ENCODE measurements at regions not wholly inside any gene's neighbourhood (a gene's known extent, or its start where the extent isn't known, plus 50 kb on each side); places are given as distances from the start of the nearest gene placed in this dataset.
"Not testable (repeated sequence)": the region's sequence is repeated elsewhere in the genome, so short reads cannot be mapped to it uniquely, and the experiment has no call there.

DNA sequence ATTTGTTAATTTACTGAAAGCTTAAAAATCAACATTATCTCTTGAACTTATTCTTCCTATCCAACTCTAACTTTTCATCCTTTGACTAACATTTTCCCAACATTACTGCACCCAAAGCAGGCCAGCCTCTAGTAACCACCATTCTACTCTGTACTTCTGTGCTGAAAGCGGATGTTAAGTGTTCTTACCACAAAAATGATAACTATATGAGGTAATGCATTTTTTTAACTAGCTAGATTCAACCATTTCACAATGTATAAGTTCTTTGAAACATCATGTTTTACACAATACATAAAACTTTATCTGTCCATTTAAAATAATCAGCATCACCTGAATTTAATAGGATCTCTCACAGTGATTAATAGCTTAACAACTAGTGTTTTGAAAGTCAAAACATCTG is 468.5 kb upstream of the MGAT4C start:
- in situ Hi-C loops (cut with HindIII; ENCODE audit: low sequenced_read_pairs): no loop called here

- in situ Hi-C loops (cut with HindIII; ENCODE audit: low sequenced_read_pairs): no loop called here
These were observed 467.1 kb upstream of the MGAT4C start for GRCh38 chr12:86723326-86723725.

- in situ Hi-C loops (cut with HindIII; ENCODE audit: low sequenced_read_pairs): no loop called here
These were observed 465.7 kb upstream of the MGAT4C start for GRCh38 chr12:86721713-86722397.

- in situ Hi-C loops (cut with HindIII; ENCODE audit: low sequenced_read_pairs): no loop called here
These were observed 463.2 kb upstream of the MGAT4C start for GRCh38 chr12:86719381-86719780.

DNA sequence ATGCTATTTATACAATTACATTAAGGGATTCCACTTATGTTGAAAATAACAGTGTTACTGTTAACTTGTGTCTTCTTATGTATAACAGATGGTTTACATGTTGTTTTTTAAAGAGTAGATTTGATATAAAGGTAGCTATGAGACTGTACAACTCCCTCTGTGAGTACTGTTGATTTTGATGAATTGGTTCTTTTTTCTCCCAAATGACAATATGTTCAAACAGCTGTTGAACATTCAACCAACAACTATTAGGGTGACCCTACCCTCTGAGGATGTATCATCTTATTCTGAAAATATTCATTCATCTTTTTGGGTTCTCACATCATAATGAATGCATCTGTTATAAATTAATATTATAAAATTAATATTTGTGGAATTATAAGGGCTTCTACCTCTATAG is 456.9 kb upstream of the MGAT4C start:
- in situ Hi-C loops (cut with HindIII; ENCODE audit: low sequenced_read_pairs): no loop called here

GRCh38 chr12:86712425-86712843 is 456.2 kb upstream of the MGAT4C start:
- in situ Hi-C loops (cut with HindIII; ENCODE audit: low sequenced_read_pairs): no loop called here

DNA sequence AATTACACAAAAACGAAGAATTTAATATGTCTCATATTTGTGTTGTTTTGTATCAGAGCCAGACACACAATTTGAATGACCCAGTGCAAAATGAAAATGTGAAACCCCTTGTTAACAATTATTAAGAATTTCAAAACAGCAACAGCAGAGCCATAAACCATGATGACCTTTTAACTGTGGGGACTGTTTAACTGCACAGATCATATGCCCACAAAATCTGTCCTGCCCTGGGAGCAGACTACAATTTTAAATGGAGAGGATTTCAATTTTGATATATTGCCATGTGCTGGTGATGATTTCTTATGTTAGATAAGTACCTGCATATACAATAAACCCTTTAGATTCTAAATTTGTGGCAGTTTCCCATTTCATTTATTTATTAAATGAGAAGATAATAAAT is 455.5 kb upstream of the MGAT4C start:
- in situ Hi-C loops (cut with HindIII; ENCODE audit: low sequenced_read_pairs): no loop called here

GRCh38 chr12:86710109-86710508 is 453.9 kb upstream of the MGAT4C start:
- in situ Hi-C loops (cut with HindIII; ENCODE audit: low sequenced_read_pairs): no loop called here

- in situ Hi-C loops (cut with HindIII; ENCODE audit: low sequenced_read_pairs): not testable (repeated sequence)
These were observed 452.8 kb upstream of the MGAT4C start for GRCh38 chr12:86709017-86709416.

GRCh38 chr12:86698641-86698980 is 442.4 kb upstream of the MGAT4C start:
- in situ Hi-C loops (cut with HindIII; ENCODE audit: low sequenced_read_pairs): no loop called here

GRCh38 chr12:86697916-86698640 is 441.9 kb upstream of the MGAT4C start:
- in situ Hi-C loops (cut with HindIII; ENCODE audit: low sequenced_read_pairs): no loop called here

GRCh38 chr12:86683568-86684304 is 427.5 kb upstream of the MGAT4C start:
- in situ Hi-C loops (cut with HindIII; ENCODE audit: low sequenced_read_pairs): no loop called here

GRCh38 chr12:86681060-86681459 is 424.9 kb upstream of the MGAT4C start:
- in situ Hi-C loops (cut with HindIII; ENCODE audit: low sequenced_read_pairs): no loop called here

GRCh38 chr12:86675197-86675596 is 419.0 kb upstream of the MGAT4C start:
- in situ Hi-C loops (cut with HindIII; ENCODE audit: low sequenced_read_pairs): no loop called here

DNA sequence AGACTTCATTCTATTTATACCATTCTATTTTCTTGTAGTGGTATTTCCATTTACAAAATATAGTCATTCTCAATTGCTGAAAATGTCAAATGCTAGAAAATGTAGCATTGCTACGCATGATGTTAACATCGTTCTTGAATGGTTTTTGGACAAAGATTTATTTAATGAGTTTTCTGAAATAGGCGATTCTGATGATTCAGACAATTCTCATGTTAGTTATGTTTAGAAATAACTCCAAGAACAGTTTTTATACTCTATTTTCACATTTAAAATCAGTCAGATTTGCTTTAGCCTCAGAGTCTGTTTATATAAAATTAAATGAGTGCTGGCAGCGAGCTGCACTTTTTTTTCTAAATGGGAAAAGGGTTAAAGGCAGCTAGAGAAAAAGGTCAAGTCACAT is 414.8 kb upstream of the MGAT4C start:
- in situ Hi-C loops (cut with HindIII; ENCODE audit: low sequenced_read_pairs): no loop called here

- in situ Hi-C loops (cut with HindIII; ENCODE audit: low sequenced_read_pairs): no loop called here
These were observed 412.8 kb upstream of the MGAT4C start for GRCh38 chr12:86669010-86669409.

DNA sequence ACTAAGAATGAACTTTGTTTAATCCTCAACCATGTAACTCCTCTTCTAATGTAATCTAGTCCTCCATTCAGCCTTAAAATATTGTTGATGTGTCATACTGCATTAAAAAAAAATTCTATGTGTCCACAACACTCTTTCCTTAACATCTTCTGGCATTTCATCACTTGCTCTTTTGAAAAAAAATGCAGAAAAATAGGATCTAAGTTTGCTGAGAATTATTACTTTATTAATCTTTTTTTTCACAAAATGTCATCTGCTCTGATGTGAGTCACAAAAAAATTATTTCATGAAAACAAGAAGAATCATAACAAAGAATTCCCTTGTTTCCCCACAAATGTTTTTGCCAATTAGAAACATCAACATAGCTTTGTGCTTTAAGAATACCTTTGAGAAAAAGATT is 410.1 kb upstream of the MGAT4C start:
- in situ Hi-C loops (cut with HindIII; ENCODE audit: low sequenced_read_pairs): no loop called here

DNA sequence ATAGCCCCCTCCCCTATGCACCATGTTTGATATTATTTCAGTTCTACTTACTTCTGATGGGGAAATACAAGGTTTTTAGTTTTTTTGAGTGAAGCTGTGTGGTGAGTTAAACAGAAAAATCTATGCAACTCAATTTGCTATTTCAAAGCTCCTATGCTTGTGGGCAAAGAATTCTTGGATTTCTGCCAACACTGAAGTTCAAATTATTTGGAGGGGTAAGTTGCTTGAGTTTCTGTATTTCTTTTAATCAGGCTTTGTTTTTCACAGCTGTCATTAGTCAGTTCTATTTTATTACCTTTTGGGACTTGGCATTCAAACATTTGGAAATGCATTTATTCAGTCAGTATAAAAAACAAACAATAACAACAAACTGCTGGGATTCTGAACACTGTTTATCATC is 407.5 kb upstream of the MGAT4C start:
- in situ Hi-C loops (cut with HindIII; ENCODE audit: low sequenced_read_pairs): no loop called here

GRCh38 chr12:86663173-86663572 is 407.0 kb upstream of the MGAT4C start:
- in situ Hi-C loops (cut with HindIII; ENCODE audit: low sequenced_read_pairs): no loop called here

GRCh38 chr12:86662464-86662863 is 406.3 kb upstream of the MGAT4C start:
- in situ Hi-C loops (cut with HindIII; ENCODE audit: low sequenced_read_pairs): no loop called here

DNA sequence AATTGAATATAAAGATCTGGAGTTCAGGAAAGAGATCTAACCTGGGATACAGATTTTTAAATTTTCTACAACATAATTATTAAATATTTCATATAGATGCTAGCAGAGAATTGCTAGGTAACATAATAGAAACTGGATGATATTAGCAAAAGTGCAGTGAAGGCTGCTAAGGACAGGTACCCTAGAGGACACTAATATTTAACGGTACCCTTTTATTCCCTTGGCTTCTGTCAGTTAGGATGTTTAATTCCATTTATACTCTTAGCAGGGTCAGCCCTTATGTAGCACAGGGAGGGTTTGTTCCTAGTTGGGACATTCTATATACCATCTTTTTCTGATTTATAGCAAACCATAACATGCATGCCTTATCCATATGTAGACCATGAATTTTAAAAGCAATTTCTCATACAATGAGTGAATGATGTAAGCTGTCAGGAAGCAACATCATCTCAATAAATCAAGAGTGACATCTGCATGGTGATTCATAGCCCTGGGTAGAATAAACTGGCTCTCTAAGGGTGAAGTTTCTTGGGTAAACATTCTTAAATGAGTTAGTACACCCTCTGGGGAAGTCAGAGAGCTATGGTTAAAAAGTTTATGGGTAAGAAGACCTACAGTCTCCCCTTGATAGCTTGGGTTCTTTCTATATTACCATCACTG is 404.4 kb upstream of the MGAT4C start:
- in situ Hi-C loops (cut with HindIII; ENCODE audit: low sequenced_read_pairs): no loop called here

GRCh38 chr12:86659985-86660384 is 403.8 kb upstream of the MGAT4C start:
- in situ Hi-C loops (cut with HindIII; ENCODE audit: low sequenced_read_pairs): no loop called here
